Keratinocyte (primary cell): ENCODE measurements at regions not wholly inside any gene's neighbourhood (a gene's known extent, or its start where the extent isn't known, plus 50 kb on each side); places are given as distances from the start of the nearest gene placed in this dataset.

Experiments
- DNase-seq: peaks from one replicate; pipeline ENCODE4 v3.0.0-alpha.2; 2011; ENCODE audit warnings: low read depth, missing footprints, low spot score
- FAIRE-seq: peaks from 2 replicates; lab custom pipeline; 2011; peaks lifted over from hg19 to GRCh38; lab: Jason Lieb, UNC
- H2AFZ ChIP-seq: 2 replicates; pipeline ENCODE4 v1.6.0; 2012; ENCODE audit warnings: low read length, control low read depth, inconsistent platforms; ENCODE audit not compliant: control insufficient read depth
- H3K27ac ChIP-seq: 2 replicates; pipeline ENCODE4 v1.5.1; 2011; ENCODE audit warnings: low read length; ENCODE audit not compliant: control insufficient read depth, insufficient read depth
- H3K27me3 ChIP-seq: 3 replicates; pipeline ENCODE4 v1.6.0; 2011; ENCODE audit warnings: low read length; ENCODE audit not compliant: control insufficient read depth, insufficient read depth; ENCODE audit errors: extremely low read depth
- H3K36me3 ChIP-seq, 2 experiments: 2 replicates in 1 of 2; 3 replicates in 1 of 2; pipeline ENCODE4 v1.5.1; 2011; ENCODE audit warnings: low read length in 2 of 2, mild to moderate bottlenecking in 1 of 2; ENCODE audit not compliant: control insufficient read depth in 2 of 2, insufficient read depth in 2 of 2; ENCODE audit errors: extremely low read depth in 1 of 2
- H3K4me1 ChIP-seq: 3 replicates; pipeline ENCODE4 v1.5.1; 2011; ENCODE audit warnings: low read length; ENCODE audit not compliant: control insufficient read depth, insufficient read depth; ENCODE audit errors: extremely low read depth
- H3K4me2 ChIP-seq: 3 replicates; pipeline ENCODE4 v1.6.0; 2011; ENCODE audit warnings: low read depth, low read length; ENCODE audit not compliant: control insufficient read depth, insufficient read depth; ENCODE audit errors: extremely low read depth
- H3K4me3 ChIP-seq, 3 experiments: fragments of 200-600 bp in 1 of 3; sonication (generic) in 1 of 3; 2 replicates in 2 of 3; 3 replicates in 1 of 3; pipeline ENCODE4 v1.5.1; 2011 to 2016; ENCODE audit warnings: low read length in 3 of 3, mild to moderate bottlenecking in 3 of 3, control low read depth in 2 of 3, inconsistent platforms in 1 of 3, low read depth in 1 of 3, mixed read lengths in 1 of 3, mixed run types in 1 of 3, moderate library complexity in 1 of 3; ENCODE audit not compliant: control insufficient read depth in 2 of 3, insufficient read depth in 2 of 3; ENCODE audit errors: extremely low read depth in 1 of 3
- H3K79me2 ChIP-seq: 2 replicates; pipeline ENCODE4 v1.6.0; 2012; ENCODE audit warnings: low read length; ENCODE audit not compliant: control insufficient read depth, insufficient read depth
- H3K9ac ChIP-seq: 3 replicates; pipeline ENCODE4 v1.6.0; 2011; ENCODE audit warnings: low read length; ENCODE audit not compliant: control insufficient read depth, insufficient read depth; ENCODE audit errors: extremely low read depth
- H3K9me1 ChIP-seq: 3 replicates; pipeline ENCODE4 v1.6.0; 2011; ENCODE audit warnings: low read length; ENCODE audit not compliant: control insufficient read depth, insufficient read depth; ENCODE audit errors: extremely low read depth
- H3K9me3 ChIP-seq: 2 replicates; pipeline ENCODE4 v1.5.1; 2012; ENCODE audit warnings: low read depth, low read length; ENCODE audit not compliant: control insufficient read depth
- H4K20me1 ChIP-seq: 3 replicates; pipeline ENCODE4 v1.6.0; 2011; ENCODE audit warnings: low read length; ENCODE audit not compliant: control insufficient read depth, insufficient read depth; ENCODE audit errors: extremely low read depth
- CTCF ChIP-seq, 3 experiments: IDR thresholded peaks in 1 of 3; conservative IDR thresholded peaks in 1 of 3; optimal IDR thresholded peaks in 1 of 3; 2 replicates in 2 of 3; 3 replicates in 1 of 3; pipeline versions ENCODE3 to v1.5.1; 2011; ENCODE audit warnings: low read length in 3 of 3, mild to moderate bottlenecking in 3 of 3, moderate library complexity in 2 of 3, control low read depth in 1 of 3, inconsistent platforms in 1 of 3; ENCODE audit not compliant: insufficient read depth in 2 of 3; ENCODE audit errors: extremely low read depth in 1 of 3
- EZH2 ChIP-seq: IDR thresholded peaks from one replicate; pipeline ENCODE4 v1.6.1; 2012; ENCODE audit warnings: inconsistent platforms, mild to moderate bottlenecking, low read length, moderate library complexity
- dilution Hi-C: fragments of 300-500 bp; cut with MboI; formaldehyde crosslinking; loops from one replicate; pipeline ENCODE4 v1.7.0; 2020; ENCODE audit warnings: low sequenced_read_pairs; ENCODE audit not compliant: extremely low pct_ligation_motif_present

GRCh38 chr5:4572311-4573100, 567.6 kb upstream of the ADAMTS16 start:
- H3K27me3 ChIP-seq = no peaks in the 10 kb centered on the region
- H3K36me3 ChIP-seq = no peaks in the 10 kb centered on the region
- H3K9me3 ChIP-seq = no peaks in the 10 kb centered on the region
- H4K20me1 ChIP-seq = no peaks in the 10 kb centered on the region
- H3K9me1 ChIP-seq = no peaks in the 10 kb centered on the region
- H3K9ac ChIP-seq = no peak overlapping the region
- TF ChIP-seq CTCF (optimal IDR thresholded peaks at IDR 0.05 in 1 of 3, IDR thresholded peaks at IDR 0.05 in 1 of 3, conservative IDR thresholded peaks at IDR 0.05 in 1 of 3; ENCODE audit: extremely low read depth in 1 of 3, insufficient read depth in 2 of 3, low read length in 3 of 3) (no peak), EZH2 (no peak)
- no peak for DNase-seq
- dilution Hi-C loops = no loop called here
- peaks cover 20% of the 10 kb centered on the region for H3K4me1 ChIP-seq
- H3K4me3 ChIP-seq = no peak overlapping the region
- H3K27ac ChIP-seq = no peak overlapping the region
- FAIRE-seq = no peak
- no peak overlapping the region for H3K4me2 ChIP-seq
- no peaks in the 10 kb centered on the region for H3K79me2 ChIP-seq
- H2AFZ ChIP-seq = no peak overlapping the region

DNA sequence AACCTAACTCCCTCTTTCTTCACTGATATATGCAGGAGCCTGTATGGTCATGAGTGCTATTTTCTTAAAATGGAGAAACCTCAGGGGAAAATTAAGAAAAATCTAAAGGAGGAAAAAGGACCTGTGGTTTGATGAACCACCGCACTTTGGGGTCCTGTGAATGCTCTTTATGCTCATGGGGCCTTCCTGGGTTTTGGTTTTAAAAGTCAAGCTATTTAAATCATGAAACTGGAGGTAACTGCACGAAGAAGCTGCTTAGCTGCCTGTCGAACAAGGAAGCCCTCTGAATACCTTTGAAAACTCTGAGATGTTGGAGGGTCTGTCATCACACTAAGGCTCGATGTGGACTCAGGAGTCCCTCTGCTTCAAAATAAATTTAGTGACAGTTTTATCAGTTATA, 564.5 kb upstream of the ADAMTS16 start:
- DNase-seq = no peak
- TF ChIP-seq CTCF (optimal IDR thresholded peaks at IDR 0.05 in 1 of 3, IDR thresholded peaks at IDR 0.05 in 1 of 3, conservative IDR thresholded peaks at IDR 0.05 in 1 of 3; ENCODE audit: extremely low read depth in 1 of 3, insufficient read depth in 2 of 3, low read length in 3 of 3) (no peak), EZH2 (no peak)
- H4K20me1 ChIP-seq = no peaks in the 10 kb centered on the region
- H2AFZ ChIP-seq = no peak overlapping the region
- no peaks in the 10 kb centered on the region for H3K79me2 ChIP-seq
- H3K27ac ChIP-seq = no peak overlapping the region
- H3K9me3 ChIP-seq = no peaks in the 10 kb centered on the region
- no peaks in the 10 kb centered on the region for H3K9me1 ChIP-seq
- H3K27me3 ChIP-seq = no peaks in the 10 kb centered on the region
- no peak overlapping the region for H3K4me3 ChIP-seq
- no peak for FAIRE-seq
- dilution Hi-C loops = no loop called here
- no peak overlapping the region for H3K4me2 ChIP-seq
- no peak overlapping the region for H3K9ac ChIP-seq
- peaks cover 18% of the 10 kb centered on the region for H3K4me1 ChIP-seq
- no peaks in the 10 kb centered on the region for H3K36me3 ChIP-seq
